GM12892 (cell line): ENCODE measurements at regions not wholly inside any gene's neighbourhood (a gene's known extent, or its start where the extent isn't known, plus 50 kb on each side); places are given as distances from the start of the nearest gene placed in this dataset.

Source experiments
- DNase-seq: peaks from one replicate; pipeline ENCODE4 v3.0.0; 2011; ENCODE audit not compliant: insufficient read length
- FAIRE-seq: peaks from 2 replicates; lab custom pipeline; 2011; peaks lifted over from hg19 to GRCh38; lab: Jason Lieb, UNC
- POLR2A ChIP-seq: IDR thresholded peaks from 2 replicates; pipeline ENCODE4 v1.6.1; 2011; ENCODE audit warnings: low read depth, low read length, control low read depth
- POLR2AphosphoS5 ChIP-seq: IDR thresholded peaks from 2 replicates; pipeline ENCODE4 v1.6.1; 2011; ENCODE audit warnings: low read depth, low read length, control low read depth
- TAF1 ChIP-seq: IDR thresholded peaks from 2 replicates; pipeline ENCODE4 v1.6.1; 2011; ENCODE audit warnings: low read depth, mild to moderate bottlenecking, control low read depth, low read length, borderline replicate concordance

- TF ChIP-seq POLR2AphosphoS5 (no peak), TAF1 (no peak), POLR2A (no peak)
- FAIRE-seq: no peak
Observed at GRCh38 chr4:93960450-93960849, 131.9 kb downstream of the ATOH1 start.

GRCh38 chr4:93960916-93961315 lies 132.4 kb downstream of the ATOH1 start:
- FAIRE-seq (no peak), DNase-seq (no peak)
- TF ChIP-seq POLR2AphosphoS5: no peak
- TF ChIP-seq POLR2A: no peak
- TF ChIP-seq TAF1: no peak

More at GRCh38 chr4:93960450-93960849, 131.9 kb downstream of the ATOH1 start:
- no peak for DNase-seq

- FAIRE-seq: no peak
- TF ChIP-seq TAF1: no peak
- TF ChIP-seq POLR2A: no peak
- no peak for TF ChIP-seq POLR2AphosphoS5
- no peak for DNase-seq
Observed at GRCh38 chr4:93981594-93981993, 153.0 kb downstream of the ATOH1 start.

GRCh38 chr4:93982255-93982654 lies 153.7 kb downstream of the ATOH1 start:
- TF ChIP-seq TAF1 (no peak), POLR2A (no peak), POLR2AphosphoS5 (no peak)
- DNase-seq (no peak), FAIRE-seq (no peak)

- no peak for DNase-seq
- FAIRE-seq: no peak
- TF ChIP-seq POLR2AphosphoS5 (no peak), POLR2A (no peak), TAF1 (no peak)
Observed at GRCh38 chr4:93983140-93983539, 154.6 kb downstream of the ATOH1 start.

- FAIRE-seq: no peak
- TF ChIP-seq POLR2A: no peak
- no peak for TF ChIP-seq POLR2AphosphoS5
- no peak for TF ChIP-seq TAF1
- no peak for DNase-seq
Observed at GRCh38 chr4:93994175-93994994, 165.8 kb downstream of the ATOH1 start.

GRCh38 chr4:93996895-93997294 lies 168.3 kb downstream of the ATOH1 start:
- FAIRE-seq (no peak), DNase-seq (no peak)
- TF ChIP-seq TAF1: no peak
- TF ChIP-seq POLR2AphosphoS5: no peak
- no peak for TF ChIP-seq POLR2A

- DNase-seq: no peak
- TF ChIP-seq POLR2AphosphoS5 (no peak), POLR2A (no peak)
- no peak for FAIRE-seq
Observed at GRCh38 chr4:94000559-94000958, 172.0 kb downstream of the ATOH1 start.

GRCh38 chr4:94006932-94007331 lies 178.4 kb downstream of the ATOH1 start:
- no peak for DNase-seq
- FAIRE-seq: no peak
- TF ChIP-seq POLR2AphosphoS5 (no peak), POLR2A (no peak), TAF1 (no peak)

- FAIRE-seq (no peak), DNase-seq (no peak)
Observed at GRCh38 chr4:94011190-94011589, 182.6 kb downstream of the ATOH1 start.

GRCh38 chr4:94014484-94015136 lies 186.1 kb downstream of the ATOH1 start:
- DNase-seq (no peak), FAIRE-seq (peak; percentile 5)
- no peak for TF ChIP-seq TAF1
- TF ChIP-seq POLR2AphosphoS5: no peak
- TF ChIP-seq POLR2A: no peak

More at GRCh38 chr4:94011190-94011589, 182.6 kb downstream of the ATOH1 start:
- TF ChIP-seq TAF1 (no peak), POLR2AphosphoS5 (no peak), POLR2A (no peak)
